Upper lobe of right lung (tissue), 1 donor: ENCODE measurements at regions not wholly inside any gene's neighbourhood (a gene's known extent, or its start where the extent isn't known, plus 50 kb on each side); places are given as distances from the start of the nearest gene placed in this dataset.

Source experiments
- ATAC-seq: fragments of 200-7000 bp; cut with Tn5 transposase; one replicate; pipeline ENCODE4 v1.9.1; 2020; ENCODE audit warnings: mild to moderate bottlenecking, moderate library complexity
- DNase-seq: peaks from one replicate; pipeline ENCODE4 v3.0.0-alpha.2; 2020
- H3K27ac ChIP-seq: fragments of 200-600 bp; one replicate; pipeline ENCODE4 v1.8.0; 2022
- H3K27me3 ChIP-seq: fragments of 200-600 bp; one replicate; pipeline ENCODE4 v1.8.0; 2022; ENCODE audit warnings: mild to moderate bottlenecking
- H3K36me3 ChIP-seq: fragments of 200-600 bp; one replicate; pipeline ENCODE4 v1.8.0; 2022
- H3K4me1 ChIP-seq: fragments of 200-600 bp; one replicate; pipeline ENCODE4 v1.8.0; 2022
- H3K4me3 ChIP-seq: fragments of 200-600 bp; one replicate; pipeline ENCODE4 v1.8.0; 2022; ENCODE audit warnings: mild to moderate bottlenecking
- H3K9me3 ChIP-seq: fragments of 200-600 bp; one replicate; pipeline ENCODE4 v1.8.0; 2022
- CTCF ChIP-seq: fragments of 200-600 bp; IDR thresholded peaks from one replicate; pipeline ENCODE4 v1.8.0; 2022; ENCODE audit warnings: antibody characterized with exemption
- intact Hi-C: fragments of 100-400 bp; cut with DNase I; formaldehyde crosslinking; loops from one replicate; pipeline ENCODE4 v1.11.0; 2022
- donor health status: DM: no; HTN: yes; CAD: no; lungs with severe emphysema.

- DNase-seq (no peak), ATAC-seq (no peak)
- H3K4me1 ChIP-seq, result peaks cover 6% of the 10 kb centered on the region
- no peak for TF ChIP-seq CTCF
- no peaks in the 10 kb centered on the region for H3K27me3 ChIP-seq
- H3K36me3 ChIP-seq, result no peaks in the 10 kb centered on the region
- no peak overlapping the region for H3K4me3 ChIP-seq
- intact Hi-C loops, result no loop called here
- H3K9me3 ChIP-seq, result no peaks in the 10 kb centered on the region
- no peak overlapping the region for H3K27ac ChIP-seq
Observed at GRCh38 chr2:120907822-120908221, 172.2 kb downstream of the GLI2 start.

- no peaks in the 10 kb centered on the region for H3K36me3 ChIP-seq
- ATAC-seq (no peak), DNase-seq (no peak)
- H3K27me3 ChIP-seq, result no peaks in the 10 kb centered on the region
- peaks cover 6% of the 10 kb centered on the region for H3K4me1 ChIP-seq
- no peak overlapping the region for H3K27ac ChIP-seq
- H3K4me3 ChIP-seq, result no peak overlapping the region
- H3K9me3 ChIP-seq, result no peaks in the 10 kb centered on the region
- no peak for TF ChIP-seq CTCF
- intact Hi-C loops, result no loop called here
Observed at GRCh38 chr2:120908314-120908975, 172.8 kb downstream of the GLI2 start.

GRCh38 chr2:120909102-120909501 is 173.4 kb downstream of the GLI2 start:
- TF ChIP-seq CTCF, result no peak
- ATAC-seq (no peak), DNase-seq (no peak)
- intact Hi-C loops, result no loop called here
- Histone ChIP-seq H3K9me3 (no peaks in the 10 kb centered on the region), H3K4me3 (no peak overlapping the region), H3K27me3 (no peaks in the 10 kb centered on the region), H3K27ac (no peak overlapping the region), H3K4me1 (peaks cover 8% of the 10 kb centered on the region), H3K36me3 (no peaks in the 10 kb centered on the region)

GRCh38 chr2:120910164-120910563 is 174.5 kb downstream of the GLI2 start:
- Histone ChIP-seq H3K4me3 (no peak overlapping the region), H3K27ac (no peak overlapping the region), H3K9me3 (no peaks in the 10 kb centered on the region), H3K4me1 (peaks cover 18% of the 10 kb centered on the region), H3K27me3 (no peaks in the 10 kb centered on the region), H3K36me3 (no peaks in the 10 kb centered on the region)
- ATAC-seq, result no peak
- no peak for TF ChIP-seq CTCF
- intact Hi-C loops, result no loop called here
- no peak for DNase-seq

- no peaks in the 10 kb centered on the region for H3K9me3 ChIP-seq
- DNase-seq (no peak), ATAC-seq (no peak)
- peaks cover 27% of the 10 kb centered on the region for H3K4me1 ChIP-seq
- no peak for TF ChIP-seq CTCF
- H3K4me3 ChIP-seq, result no peak overlapping the region
- intact Hi-C loops, result no loop called here
- H3K36me3 ChIP-seq, result no peaks in the 10 kb centered on the region
- no peak overlapping the region for H3K27ac ChIP-seq
- no peaks in the 10 kb centered on the region for H3K27me3 ChIP-seq
Observed at GRCh38 chr2:120910956-120911951, 175.6 kb downstream of the GLI2 start.
